GM19193 (cell line): ENCODE measurements at regions not wholly inside any gene's neighbourhood (a gene's known extent, or its start where the extent isn't known, plus 50 kb on each side); places are given as distances from the start of the nearest gene placed in this dataset.
A peak's percentile ranks its signal among the peaks of the same experiment; 100 is the strongest.

Experiments used
- POLR2A ChIP-seq: IDR thresholded peaks from 4 replicates; pipeline ENCODE4 v1.6.1; 2011; ENCODE audit not compliant: insufficient read depth, insufficient read length; ENCODE audit errors: extremely low read depth

DNA sequence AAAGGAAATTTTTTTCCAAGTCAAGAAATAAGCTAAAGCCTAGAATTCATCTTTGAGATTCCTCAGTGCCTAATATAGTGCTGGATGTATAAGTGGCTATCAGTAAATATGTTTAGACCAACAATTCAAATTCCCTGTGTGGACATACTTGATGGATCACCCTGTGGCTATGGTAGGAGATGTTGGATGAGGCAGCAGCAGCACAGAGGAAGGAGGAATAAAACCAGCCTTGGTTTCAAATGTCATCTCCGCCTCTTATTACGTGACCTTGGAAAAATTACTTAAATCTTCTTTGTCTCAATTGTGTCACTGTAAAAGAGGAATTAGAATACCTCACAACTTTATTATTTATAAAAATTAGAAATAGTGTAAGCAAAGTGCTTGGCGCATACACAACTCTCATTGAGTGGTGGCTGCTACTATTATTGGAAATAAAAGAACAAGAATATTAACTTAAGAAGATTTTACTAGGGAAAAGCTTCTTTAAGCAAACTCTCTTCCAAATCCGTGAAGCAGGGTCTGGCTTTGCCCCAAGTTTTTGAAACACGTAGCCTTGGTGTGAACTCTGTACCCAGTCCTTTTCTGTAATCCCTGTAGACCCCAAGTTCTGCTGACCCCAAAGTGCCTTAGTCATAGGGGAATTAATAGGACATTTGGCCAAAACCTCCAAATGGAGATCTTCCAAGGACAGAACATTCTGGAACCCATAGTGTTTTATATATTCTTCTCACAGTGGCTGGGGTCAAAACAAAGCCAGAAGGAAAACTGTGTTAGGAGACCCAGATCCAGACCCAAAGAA lies 283.8 kb downstream of the PTEN start:
- no peak for TF ChIP-seq POLR2A

DNA sequence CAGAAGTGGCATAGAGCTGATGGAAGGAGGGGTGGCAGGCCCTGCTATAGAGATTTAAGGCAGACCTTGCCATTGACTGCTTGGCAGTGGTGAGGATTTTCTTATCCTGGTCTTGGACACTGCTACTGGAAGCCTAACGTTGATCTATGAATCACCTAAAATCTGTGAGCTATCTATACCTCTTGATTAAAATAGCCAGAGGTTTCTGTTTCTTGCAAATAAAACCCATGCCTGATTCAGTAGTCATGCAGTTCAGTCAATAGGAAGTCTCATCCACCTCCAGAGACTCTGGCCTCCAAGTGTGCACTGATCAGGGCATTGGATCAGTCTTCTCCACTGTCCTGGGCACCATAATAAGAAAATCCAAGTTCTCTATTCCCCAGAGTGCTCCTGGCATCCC lies 286.5 kb downstream of the PTEN start:
- TF ChIP-seq POLR2A: no peak

DNA sequence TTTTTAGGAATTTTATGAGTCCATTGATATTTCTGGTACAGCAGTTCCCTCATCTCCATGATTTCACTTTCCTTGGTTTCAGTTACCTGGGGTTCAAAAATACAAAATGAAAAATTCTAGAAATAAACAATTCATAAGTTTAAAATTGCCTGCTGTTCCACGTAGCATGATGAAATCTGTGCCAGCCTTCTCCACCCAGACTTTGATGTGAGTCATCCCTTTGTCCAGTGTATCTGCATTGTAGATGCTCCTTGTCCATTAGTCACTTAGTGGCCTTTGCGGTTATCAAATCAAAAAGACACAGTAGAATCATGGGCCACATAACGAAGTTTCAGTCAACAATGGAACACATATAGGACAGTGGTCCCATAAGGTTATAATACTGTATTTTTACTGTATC lies 286.9 kb downstream of the PTEN start:
- no peak for TF ChIP-seq POLR2A

DNA sequence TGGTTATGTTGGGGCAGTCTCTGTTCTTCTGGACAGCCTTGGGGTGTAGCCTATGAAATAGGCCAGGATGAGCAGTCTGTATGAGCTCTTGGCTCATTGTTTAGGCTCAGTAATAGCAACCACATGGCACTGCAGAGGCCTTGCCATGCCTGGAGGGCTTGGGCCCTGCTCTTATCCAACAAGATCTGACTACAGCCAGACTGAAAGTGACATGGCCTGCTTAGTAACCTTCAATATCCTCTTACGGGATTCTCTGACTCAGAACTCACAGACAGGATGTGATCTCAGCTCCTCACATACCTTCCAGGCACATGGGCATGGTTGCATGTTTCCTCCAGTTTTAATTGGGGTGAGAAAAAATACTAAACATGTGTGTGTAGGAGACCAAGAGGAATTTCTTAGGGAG lies 289.3 kb downstream of the PTEN start:
- peak; percentile 31 for TF ChIP-seq POLR2A

DNA sequence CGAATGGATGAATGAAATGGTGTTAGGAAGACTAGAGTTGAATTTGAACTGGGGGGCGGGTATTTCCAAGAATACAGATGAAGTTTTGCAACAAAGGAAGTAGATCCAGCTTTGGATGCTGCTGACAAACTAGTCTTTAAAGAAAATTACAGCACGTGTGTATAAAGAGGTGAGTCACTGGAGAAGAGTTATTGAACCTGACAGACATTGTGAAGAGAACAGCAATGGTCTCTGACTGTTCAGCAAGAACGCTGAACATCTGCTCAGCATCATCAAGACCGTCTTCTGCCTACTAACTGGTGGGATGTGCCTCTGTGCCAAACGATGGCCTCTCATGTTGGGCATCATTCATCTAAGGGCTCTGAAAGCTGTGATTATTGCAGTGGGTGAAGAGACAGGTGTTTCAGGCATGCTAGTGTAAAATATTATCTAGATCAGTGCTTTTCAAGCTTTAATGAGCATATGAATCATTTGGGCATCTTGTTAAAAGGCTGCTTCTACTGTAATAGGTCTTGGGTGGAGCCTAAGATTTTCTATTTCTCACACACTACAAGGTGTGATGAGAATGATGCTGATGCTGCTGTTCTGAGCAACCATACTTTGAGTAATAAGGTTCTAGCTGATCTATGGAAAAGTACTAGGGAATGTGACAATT lies 291.3 kb downstream of the PTEN start:
- no peak for TF ChIP-seq POLR2A

DNA sequence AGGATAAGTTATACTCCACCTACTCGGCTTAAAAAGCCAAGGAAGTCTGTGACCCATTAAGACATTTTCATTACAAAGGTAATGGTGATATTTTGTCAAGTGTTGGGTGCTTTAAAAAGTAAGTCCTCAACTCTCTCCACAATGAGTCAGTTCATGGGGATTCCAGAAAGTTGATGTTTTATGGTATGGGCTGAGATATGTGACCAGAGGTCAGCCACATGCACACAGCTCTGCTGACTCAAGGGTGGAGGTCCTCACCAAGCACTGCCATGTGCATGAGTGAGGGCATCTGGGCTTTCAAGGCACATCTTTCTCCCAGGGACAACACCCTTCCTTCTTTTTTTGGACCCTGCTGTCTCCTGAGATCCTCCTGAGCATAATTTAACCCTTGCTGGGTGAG lies 292.9 kb downstream of the PTEN start:
- no peak for TF ChIP-seq POLR2A

DNA sequence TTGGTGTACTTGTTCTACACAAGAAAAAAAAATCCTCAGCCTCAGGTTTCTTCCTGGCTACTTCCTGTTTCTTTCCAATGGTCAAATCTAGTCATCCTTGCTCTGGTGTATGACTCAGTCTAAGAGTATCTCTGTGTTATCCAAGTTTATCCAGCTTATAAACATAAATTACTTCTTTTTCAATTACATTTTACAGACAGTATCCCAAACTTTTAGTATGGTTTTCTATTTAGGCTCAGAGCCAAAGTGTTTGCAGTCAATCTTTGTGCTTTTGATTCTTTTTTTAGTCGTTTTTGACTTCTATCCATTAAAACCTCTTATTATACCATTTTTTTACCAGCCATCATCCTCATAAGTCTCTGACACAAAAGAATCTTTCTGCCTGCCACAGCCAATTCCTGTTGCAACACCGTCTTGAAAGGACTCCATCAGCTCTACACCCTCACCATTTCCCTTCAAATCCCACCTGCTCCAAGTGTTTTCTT lies 294.6 kb downstream of the PTEN start:
- no peak for TF ChIP-seq POLR2A

DNA sequence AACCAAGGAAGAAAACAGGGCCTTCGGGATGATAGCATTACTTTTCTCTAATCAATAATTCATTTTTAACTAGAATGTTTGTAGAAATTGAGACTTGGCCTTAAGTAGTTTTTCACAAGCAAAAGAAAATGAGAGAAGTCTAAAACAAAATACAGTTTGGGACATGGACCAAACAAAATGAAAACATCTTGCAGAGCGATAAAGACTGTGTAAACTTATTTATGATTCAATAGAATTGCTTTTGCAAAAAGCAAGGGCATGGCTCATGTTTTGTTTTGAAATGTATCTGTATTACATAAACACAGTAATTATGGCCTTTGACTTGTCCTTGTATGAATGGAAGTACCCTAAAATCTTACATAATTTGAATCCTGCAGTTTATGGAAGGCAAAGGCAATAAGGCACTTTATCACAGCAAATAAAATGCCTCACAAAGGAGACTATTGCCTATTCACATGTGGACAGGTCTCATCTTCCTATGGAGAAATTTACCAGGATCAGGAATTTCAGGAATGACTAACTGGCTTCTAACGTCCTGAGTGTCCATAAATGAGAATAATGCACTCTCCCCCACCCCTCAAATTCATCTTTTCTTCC lies 295.2 kb downstream of the PTEN start:
- no peak for TF ChIP-seq POLR2A

DNA sequence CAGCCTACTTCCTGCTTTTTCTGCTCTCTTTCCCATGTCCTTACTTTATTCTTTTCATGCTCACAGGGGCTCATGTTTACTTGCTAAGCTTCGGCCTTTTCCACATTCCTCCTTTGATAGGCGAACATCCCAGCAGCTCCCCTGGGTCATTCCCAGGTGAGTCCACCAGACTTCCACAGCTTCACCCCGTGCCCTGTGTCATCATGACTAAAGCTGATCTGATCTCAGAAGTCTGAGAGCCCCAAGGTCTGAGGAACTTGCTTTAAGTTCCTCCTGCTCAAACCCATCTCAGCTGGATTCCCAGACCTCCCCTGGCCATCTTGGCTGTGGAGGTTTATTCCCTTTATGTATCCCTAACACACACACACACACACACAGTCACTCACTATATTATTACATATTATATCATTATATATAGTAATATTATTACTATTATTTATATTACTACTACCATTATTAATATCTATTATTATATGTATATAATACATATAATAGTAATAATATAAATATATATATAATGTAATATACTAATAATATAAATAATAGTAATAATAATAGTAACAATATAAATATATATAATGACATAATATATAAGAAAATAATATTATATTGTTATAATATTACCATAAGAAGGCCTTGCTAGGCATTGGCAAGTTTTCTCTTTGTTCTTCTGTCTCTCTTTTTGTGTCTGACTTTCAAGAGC lies 295.9 kb downstream of the PTEN start:
- no peak for TF ChIP-seq POLR2A

DNA sequence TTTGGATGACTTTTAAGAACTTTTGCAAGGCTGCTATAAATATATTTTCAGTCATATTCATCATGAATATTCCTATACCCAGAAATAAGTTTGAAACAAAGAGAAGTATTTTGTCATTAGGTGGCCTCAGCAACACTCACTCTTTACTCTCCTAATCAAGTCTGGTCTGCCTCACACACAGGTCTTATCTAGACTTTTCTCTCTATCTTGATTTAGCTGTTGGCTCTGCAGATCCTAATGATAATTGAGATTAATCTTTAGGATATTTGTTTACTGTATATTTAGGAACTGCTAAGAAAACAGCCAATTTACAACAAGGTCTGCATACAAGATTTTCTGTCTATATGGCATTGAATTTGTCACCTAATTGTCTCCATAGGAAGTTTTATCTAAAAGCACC lies 297.6 kb downstream of the PTEN start:
- no peak for TF ChIP-seq POLR2A

DNA sequence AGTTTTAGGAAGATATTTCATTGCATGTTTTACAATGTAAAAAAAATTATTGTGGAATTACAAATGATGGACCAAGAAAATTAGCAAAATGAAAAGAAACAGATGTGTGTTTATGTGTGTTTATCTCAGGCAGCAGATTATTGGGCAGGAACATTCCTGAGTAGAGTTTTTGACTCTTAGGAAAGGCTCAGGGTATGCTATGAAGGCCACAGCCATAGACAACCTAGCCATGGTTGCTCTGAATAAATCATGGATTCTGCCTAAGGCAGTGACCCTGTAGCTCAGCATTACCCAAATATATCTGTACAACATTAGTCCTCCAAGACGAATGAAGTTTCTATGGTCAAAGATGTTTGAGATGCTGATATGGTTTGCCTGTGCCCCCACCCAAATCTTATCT lies 298.3 kb downstream of the PTEN start:
- TF ChIP-seq POLR2A: no peak

DNA sequence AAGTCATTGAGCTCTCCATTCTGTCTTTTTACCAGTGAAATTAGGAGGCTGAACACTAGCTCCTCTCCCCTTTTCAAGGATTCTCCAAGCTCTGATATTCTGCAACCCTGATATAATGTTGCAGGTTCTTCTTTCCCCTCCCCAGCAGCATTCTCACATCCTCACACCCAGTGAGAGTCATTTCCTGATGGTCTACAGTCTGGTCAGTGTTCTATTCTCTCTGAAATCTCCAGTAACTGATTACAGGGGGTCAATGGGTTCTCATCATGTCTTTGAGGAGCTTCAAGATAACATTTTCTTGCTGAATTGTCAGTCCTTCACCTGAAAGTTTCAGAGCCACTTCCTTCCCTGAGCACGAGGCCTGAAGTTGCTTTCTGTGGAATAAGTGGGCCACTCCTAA lies 299.4 kb downstream of the PTEN start:
- TF ChIP-seq POLR2A: no peak

DNA sequence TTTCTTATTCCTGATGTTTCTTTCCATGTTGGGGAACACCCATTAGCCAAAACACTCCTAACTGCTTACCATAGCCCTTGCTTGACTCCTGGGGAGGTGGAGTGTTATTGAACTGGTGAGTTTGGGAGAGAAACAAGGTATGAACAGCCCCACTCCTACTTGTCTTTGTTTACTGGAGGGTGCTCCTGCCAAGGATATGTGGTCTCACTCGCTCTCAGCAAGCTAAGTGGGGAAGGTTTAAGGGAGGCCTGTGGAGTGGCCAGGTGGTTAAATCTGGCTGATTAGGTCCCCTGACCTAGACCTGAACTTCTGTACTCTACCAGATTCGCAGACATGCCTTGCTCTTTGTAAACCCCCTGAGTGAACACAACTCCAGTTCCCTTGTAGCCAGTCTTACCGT lies 300.1 kb downstream of the PTEN start:
- no peak for TF ChIP-seq POLR2A

DNA sequence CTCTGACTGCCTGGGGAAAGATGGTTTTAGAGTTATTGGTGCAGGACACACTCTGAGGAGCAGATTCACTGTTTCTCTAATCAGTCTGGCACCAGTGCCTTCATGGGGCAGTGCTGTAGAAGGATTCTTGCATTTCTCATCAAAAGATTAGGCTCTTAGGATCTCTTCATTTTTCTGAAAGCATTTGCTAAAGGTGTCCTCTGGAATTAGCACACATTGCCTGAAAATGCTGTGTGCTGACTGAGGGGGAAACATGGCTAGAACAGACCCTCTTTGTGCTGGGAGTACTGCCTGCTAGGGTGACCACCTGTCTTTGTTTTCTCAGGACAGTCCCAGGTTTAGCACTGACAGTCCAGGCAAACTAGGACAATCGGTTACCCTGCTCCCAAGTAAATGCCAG lies 301.0 kb downstream of the PTEN start:
- no peak for TF ChIP-seq POLR2A

DNA sequence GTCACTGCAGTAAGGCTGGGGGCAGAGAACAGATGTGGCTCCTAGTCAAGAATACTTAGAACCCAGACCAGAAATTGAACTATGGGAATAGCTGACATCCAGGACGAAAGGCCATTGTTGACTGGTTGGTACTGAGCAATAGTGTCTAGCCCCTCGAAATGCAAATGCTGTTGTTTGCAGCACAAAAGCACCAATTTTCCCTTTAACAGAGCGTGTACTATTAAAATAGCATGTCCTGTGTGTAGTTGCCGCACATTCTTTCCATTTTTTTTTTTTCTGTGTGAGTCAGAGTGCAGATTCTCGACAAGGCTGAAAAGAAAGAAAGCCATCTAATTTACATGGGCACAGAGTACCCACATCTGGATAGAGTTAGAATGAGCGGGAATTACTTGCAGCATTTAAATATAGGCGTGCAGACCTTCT lies 302.4 kb downstream of the PTEN start:
- no peak for TF ChIP-seq POLR2A
